Activated effector memory CD4-positive, alpha-beta T cell treated with Interleukin-2 at 50 U/mL for 16 hours (primary cell): ENCODE measurements at regions not wholly inside any gene's neighbourhood (a gene's known extent, or its start where the extent isn't known, plus 50 kb on each side); places are given as distances from the start of the nearest gene placed in this dataset.
"Not testable (repeated sequence)": the region's sequence is repeated elsewhere in the genome, so short reads cannot be mapped to it uniquely, and the experiment has no call there.

Source experiments
- DNase-seq: peaks from one replicate; pipeline ENCODE4 v3.0.0-alpha.2; 2020

DNA sequence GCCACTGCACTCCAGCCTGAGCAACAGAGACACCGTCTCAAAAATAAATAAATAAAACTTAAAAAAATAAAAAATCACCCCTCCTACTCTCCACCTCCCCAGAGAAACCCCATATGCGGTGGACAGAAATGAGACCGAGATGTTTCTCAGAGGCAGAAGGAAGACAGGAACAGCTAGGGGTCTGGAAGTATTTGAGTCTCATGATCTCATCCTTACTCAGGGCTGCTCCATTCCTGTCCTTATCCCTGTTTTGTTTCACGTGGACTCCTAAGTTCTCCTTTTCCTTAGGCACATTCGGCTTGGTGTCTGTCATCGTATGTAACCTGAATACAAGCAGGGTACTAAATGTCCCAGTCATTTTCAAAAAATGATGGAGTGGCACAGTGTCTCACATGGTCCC is 76.1 kb downstream of the C9orf50 start:
- no peak for DNase-seq

DNA sequence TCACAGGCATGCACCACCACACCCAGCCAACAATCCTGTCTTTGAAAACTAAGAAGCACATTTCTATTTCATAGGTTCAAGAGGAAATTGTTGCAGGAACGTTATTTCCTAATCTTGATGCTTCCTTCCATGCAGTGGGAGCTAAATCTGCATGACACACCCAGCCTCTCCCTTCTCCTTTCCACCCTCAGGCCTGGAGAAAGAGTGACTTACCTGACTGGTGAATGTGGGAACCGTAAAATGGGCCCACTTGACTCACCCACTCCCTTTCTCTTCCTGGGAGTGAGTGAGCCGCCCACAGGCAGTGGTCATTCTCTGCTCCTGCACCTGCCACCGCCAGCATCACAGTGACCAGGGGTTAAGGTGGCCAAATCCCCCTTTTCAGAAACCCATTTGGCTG is 78.2 kb downstream of the C9orf50 start:
- no peak for DNase-seq

DNA sequence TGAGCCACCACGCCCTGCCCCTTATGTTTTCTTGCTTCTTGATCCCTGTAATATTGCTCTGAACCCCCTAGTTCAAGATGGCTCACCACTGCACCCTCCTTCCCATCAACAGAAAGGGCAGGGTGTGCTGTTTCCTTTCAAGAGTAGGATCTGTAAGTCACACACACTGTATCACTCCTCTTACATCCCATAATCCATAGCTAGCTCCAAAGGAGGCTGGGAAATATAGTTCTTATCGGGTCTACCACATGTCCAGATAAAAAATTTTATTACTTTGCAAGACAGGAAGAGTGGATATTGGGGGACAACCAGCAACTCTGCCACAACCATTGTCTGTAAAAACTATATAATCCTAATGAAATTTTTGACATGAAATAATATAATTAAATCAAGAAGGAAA is 79.6 kb downstream of the C9orf50 start:
- DNase-seq, result no peak

DNA sequence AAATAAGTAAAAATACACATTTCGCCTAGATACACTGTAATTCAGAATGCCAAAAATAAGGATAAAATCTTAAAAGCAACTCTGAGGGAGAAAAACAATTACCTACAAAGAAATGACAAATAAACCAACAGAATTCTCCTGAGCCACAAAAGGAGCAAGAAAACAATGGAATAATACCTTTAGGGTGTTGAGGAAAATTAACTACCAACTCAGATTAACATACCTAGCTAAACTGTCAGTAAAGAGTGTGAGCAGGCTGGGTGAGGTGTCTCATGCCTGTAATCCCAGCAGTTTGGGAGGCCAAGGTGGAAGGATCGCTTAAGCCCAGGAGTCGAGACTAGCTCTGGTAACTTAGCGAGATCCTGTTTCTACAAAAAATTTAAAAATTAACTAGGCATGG is 81.5 kb downstream of the C9orf50 start:
- no peak for DNase-seq

DNA sequence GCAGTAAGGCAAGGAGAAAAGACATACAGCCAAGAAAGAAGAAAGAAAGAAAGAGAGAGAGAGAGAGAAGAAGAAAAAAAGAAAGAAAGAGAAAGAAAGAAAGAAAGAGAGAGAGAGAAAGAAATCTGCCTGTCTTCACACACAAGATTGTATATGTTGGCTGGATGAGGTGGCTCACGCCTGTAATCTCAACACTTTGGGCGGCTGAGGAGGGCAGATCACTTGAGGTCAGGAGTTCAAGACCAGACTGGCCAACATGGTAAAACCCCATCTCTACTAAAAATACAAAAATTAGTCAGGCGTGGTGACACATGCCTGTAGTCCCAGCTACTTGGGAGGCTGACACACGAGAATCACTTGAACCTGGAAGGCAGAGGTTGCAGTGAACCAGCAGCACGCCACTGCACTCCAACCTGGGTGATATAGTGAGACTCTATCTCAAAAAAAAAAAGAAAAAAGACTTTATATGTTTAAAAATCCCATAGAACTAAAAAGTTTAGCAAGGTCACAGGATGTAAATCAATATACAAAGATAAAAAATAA is 89.0 kb downstream of the C9orf50 start:
- not testable (repeated sequence) for DNase-seq

DNA sequence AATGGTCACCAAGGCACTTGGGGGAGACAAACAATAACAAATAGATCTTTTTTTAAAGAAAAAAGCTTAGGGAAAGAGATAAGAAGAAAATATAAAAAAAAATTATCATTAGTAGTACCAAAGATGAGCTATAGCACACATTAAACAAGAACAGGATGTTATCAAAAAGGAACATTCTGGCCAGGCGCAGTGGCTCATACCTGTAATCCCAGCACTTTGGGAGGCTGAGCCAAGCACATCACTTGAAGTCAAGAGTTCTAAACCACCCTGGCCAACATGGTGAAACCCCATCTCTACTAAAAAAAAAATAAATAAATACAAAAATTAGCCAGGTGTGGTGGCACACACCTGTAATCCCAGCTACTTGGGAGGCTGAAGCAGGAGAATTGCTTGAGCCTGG is 92.9 kb downstream of the C9orf50 start:
- not testable (repeated sequence) for DNase-seq

DNA sequence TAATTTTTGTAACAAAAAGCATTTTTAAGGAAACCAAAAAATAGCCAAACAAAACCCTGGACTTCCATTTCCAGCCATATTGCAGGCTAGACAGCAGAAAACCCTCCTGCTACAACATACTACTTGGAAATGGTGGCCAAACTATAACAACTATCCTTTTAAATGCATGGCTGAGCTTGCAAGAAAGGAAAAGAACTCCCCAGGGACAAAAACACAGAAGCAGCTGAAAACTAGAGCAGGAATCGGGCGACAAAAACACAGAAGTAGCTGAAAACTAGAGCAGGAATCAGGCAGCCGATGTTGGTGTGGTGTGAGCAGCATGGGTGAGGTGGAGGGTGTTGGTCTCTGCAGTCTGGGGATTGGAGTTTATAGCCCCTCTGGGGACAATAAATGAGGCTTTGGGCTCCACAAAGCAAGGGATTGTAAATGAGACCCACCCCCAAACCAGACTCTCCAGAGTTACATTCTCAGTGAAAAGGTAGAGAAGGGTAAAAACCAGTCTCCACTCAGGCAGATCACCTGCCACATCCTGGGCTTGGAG is 95.2 kb downstream of the C9orf50 start:
- no peak for DNase-seq

DNA sequence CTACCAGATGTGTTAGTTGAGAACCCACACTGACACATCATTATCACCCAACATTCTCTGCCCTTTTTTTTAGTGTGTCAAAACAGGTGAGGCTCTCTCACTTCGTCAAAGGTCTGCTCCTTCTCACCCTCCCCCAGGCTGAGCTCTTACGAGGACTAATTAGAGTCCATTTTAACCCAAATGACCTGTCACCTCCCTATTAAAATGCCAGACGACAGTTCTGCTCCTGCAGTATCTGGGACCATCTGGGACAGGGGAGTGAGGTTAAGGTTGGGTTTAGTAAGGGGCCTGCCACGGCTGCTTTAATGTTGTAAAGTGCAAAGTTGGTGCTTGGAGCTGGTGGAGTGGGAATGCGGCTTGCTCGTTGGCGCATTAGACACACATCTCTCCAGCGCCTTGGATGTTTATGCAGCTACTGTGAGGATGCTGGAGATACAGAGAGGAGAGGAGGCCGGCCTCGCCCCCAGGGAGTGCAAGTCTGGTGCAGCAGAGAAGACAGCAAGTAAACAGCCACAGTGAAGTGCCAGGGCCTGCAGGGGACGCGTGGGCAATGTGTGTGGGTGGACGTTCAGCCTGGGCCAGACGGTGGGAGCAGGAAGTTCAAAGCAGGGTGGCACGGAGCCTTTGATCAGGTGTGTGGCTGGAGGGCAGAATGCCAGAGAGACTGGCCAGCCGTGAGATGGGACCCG is 96.2 kb downstream of the C9orf50 start:
- DNase-seq, result no peak

DNA sequence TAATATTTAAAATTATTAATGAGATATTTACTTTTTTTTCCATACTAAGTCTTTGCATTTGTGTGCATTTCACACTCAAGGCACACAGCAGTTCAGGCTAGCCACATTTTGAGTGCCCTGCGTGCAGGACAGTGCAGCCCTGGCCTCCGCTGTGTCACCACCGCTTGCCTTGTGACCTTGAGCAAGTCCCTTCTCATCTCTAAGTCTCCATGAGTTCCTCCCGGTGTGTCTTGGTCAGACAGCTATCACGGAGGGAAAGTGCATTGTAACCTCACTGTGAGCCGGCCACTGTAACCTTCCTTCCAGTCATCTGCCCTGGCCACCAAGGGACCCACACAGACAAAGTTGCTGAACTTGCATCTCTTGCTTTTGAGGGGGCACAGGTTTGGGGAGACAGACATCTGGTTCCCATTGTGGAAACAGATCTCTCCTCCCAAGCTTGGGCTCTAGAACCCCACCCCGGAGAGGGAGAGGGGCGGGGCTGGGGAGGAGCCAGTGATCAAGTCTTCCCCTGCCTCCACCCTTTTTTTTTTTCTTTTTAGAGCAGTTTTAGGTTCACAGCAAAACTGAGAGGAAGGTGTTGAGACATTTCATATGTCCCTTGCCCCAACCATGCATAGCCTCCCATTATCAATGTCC is 96.8 kb downstream of the C9orf50 start:
- DNase-seq, result no peak

DNA sequence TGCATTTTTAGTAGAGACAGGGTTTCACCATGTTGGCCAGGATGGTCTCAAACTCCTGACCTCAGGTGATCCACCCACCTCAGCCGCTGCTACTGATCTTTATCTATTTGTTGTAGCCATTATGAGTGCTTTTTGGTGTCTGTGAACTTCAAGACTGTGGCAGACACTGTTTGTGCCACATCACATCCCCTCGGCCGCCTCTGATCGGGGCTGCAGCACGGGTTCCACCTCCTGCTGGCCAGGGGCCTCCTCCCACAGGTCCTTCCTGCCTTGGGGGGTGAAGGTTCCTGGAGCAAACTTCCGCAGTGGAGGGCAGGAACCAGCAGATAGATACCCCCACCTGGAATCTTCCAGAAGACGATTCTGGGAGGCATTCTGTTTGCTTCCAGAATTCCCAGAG is 98.5 kb downstream of the C9orf50 start:
- DNase-seq, result no peak

DNA sequence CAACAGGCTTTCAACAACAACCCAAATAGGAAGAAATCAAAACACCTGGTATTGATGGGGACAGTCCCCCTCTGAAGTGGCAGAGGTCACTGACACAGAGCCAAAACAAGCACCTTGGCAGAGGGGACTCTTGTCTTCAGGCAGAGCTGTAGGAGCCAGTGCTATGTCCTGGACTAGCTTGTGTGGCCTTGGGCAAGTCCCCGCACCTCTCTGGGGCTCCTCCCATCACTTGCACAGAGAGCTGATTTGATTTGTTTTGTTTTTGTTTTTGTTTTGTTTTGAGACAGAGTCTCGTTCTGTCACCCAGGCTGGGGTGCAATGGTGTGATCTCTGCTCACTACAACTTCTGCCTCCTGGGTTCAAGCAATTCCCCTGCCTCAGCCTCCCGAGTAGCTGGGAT is 100.8 kb downstream of the C9orf50 start:
- no peak for DNase-seq

DNA sequence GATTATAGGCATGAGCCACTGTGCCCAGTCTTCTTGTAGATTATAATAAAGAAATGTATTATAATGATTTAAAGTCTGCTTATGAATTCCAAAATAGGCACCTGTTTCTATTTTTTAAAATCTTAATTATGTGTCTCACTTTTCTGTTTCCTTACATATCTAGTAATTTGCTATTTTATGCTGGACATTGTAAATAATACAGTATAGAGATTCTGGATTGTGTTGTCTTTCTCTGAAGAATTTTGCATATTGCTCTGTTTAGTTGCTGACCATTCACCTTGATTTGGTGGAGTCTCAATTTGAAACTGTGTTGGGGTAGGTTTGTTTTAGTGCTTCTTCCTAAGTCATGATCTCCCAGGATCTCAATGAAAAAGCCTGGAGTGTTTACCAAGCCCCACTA is 102.8 kb downstream of the C9orf50 start:
- DNase-seq, result no peak

DNA sequence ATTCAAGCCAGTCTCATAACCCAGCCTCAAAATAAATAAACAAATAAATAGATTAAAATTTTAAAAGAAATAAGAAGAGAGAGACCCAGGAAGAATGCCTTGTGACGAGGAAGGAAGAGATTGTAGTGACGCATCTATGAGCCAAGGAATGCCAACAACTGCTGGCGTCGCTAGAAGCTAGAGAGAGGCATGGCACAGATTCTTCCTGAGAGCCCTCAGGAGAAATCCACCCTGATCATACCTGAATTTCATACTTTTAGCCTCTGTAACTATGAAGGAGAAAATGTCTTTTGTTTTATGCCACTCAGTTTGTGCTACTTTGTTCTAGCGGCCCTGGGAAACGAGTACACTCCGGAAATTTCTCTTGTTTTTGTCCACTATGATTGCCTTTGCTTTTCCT is 103.9 kb downstream of the C9orf50 start:
- no peak for DNase-seq

DNA sequence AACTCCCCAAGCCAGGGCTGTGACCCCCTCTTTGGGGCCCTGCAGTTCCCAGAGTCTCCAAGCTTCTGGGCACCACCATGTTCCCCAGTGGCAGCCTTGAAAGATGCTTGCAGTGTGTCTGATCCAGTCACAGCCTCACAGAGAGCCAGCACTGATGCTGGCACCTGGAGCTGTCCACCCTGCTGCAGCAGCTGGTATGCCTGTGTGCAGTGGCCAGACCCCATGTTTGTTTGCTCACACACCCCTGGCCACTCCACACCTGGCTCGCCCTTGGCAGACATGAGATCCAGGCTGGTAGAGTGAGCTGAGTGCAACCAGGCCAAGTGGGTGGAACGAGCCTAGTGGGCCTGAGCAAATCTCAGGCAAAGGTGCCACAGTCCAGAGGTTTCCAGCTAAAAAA is 106.0 kb downstream of the C9orf50 start:
- no peak for DNase-seq

DNA sequence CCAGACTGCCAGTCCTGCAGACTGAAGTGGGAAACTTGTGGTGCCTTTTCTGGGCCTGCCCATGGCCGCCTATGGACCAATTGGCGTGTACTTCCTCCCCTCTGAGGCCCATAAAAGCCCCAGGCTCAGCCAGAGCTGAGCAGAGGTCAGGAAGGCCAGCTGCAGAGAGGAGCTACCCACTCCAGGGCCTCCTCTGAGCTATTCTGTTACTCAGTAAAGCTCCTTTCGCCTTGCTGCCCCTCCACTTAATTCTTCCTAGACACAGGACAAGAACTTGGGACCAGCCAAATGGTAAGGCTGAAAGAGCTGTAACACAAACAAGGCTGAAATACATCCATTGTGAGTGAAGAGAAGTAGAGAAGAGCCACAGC is 106.4 kb downstream of the C9orf50 start:
- no peak for DNase-seq

DNA sequence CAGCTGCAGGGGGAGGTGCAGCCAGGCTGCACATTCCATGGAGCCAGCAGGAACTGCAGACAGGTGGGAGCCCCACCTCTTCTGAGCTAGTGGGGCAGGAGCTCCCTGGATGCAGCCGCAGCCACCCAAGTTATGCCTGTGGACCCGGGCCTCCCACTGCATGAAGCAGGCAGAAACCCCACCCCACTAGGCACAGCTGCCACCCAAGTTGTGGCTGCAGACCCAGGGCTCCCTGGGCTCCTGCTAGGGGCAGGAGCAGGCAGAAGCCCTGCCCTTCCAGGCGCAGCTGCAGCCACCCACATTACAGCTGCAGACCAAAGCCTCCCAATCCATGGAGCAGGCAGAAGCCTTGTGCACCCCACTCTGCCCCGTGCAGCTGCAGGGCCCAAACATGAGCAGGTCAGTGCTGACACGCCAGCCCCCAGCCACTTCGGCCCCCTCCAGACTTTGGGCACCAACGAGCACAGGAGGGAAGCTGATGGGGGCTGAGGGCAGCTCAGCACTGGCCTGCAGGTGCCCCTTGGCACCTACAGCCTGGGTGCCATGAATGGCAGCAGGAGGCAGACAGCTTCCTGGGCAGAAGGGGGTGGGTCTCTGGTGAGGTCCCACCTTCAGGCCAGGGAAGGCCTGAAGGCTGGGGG is 106.9 kb downstream of the C9orf50 start:
- no peak for DNase-seq

DNA sequence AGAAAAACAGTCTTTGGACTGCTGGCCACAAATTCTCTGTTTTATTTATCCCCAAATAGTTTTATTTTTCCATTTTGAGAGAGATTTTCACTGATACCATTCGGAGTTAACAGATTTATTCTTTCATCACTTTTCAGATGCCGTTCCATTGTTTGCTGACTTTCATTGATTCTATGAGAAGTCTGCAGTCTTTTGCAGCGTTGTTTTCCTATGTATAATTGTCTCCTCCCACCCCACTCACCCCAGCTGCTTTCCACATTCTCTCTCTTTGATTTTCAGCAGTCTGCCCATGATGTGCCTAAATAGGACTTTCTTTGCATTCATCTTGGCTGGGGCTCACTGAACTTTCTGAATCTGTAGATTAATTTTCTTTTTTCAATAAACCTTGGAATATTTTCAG is 107.6 kb downstream of the C9orf50 start:
- no peak for DNase-seq

DNA sequence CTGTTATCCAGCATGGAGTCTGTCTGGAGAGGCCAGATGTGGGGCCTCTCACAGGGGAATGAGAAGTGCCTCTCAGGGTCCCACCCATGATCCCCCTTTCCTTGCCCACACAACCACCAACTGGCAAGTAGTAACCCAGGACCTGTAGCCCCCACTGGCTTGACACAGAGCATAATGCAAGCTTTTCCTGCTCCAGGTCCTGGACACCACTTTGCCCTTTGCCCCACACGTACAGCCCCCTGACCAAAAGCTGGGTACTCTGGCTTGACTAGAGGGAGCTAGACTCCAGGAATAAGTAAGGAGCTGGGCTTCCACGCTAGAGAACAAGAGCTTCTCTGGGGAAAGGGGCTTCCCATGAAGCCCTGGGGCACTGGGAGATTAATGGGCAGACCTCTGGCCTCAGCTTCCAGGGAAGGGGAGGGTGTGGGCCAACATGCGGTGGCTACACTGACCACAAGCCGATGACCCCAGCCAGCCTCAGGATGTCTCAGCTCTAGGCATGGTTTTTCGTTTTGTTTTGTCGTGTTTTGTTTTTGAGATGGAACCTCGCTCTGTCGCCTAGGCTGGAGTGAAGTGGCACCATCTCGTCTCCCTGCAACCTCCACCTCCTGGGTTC is 109.5 kb downstream of the C9orf50 start:
- DNase-seq, result no peak

DNA sequence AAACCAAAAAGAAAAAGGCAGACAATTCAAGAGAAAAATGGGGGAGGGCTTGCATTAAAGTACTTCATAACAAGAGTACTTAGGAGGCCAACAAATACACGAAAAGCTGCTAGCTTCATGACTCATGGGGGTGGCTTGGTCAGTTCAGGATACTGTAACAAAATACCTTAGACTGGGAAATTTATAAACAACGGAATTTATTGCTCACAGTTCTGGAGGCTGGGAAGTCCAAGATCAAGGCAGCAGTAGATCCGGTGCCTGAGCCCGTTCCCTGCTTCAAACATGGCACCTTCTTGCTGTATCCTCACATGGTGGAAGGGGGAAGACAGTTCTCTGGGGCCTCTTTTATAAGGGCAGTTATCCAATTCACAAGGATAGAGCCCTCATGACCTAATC is 111.4 kb downstream of the C9orf50 start:
- no peak for DNase-seq

DNA sequence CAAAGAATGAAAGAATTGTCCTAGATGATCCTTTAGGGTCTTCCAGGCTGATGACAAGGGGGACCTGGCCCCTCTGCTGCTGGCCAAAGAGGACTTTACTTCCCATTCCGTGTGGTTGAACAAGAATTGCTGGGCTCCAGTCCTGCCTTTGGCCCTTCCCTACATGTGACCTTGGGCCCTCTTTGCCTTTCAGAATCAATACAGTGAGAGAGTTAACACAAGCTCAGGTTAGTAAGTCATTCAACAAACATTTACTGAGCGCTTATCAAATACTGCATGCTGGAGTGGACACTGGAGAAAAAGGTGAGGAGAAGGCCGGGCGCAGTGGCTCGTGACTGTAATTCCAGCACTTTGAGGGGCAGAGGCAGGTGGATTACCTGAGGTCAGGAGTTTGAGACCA is 113.1 kb downstream of the C9orf50 start:
- DNase-seq, result no peak

DNA sequence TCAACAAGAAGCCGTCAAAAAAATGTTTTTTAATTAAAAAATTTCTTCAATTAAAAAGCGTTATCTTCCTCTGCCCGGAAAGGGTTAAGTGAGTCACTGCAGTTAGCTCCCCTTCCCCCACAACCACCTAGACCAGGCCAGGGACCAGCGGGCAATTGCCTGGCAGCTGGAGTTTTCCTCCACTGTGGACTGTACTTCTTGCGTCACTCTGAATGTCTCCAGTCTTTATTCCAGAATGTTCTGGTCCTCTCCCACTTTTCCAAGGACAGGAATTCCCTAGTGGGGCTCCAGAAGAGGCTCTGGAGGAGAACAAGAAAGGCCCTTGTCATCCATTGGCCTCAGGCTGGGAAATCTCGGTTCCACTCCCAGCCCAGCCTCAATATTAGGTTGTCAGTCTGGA is 114.0 kb downstream of the C9orf50 start:
- no peak for DNase-seq

DNA sequence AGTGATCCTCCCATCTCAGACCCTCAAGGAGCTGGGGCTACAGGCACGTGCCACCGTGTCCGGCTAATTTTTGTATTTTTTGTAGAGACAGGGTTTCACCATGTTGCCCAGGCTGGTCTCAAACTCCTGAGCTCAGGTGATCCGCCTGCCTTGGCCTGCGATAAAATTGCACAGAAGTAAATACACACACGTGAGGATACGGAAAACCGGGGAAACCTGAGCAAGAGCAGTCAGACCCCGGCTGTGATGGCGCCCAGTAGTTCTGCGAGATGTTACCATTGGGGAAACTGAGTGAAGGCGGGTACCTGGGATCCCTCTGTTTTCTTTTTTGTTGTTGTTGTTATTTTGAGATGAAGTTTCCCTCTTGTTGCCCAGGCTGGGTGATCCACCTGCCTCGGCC is 114.9 kb downstream of the C9orf50 start:
- DNase-seq, result no peak

DNA sequence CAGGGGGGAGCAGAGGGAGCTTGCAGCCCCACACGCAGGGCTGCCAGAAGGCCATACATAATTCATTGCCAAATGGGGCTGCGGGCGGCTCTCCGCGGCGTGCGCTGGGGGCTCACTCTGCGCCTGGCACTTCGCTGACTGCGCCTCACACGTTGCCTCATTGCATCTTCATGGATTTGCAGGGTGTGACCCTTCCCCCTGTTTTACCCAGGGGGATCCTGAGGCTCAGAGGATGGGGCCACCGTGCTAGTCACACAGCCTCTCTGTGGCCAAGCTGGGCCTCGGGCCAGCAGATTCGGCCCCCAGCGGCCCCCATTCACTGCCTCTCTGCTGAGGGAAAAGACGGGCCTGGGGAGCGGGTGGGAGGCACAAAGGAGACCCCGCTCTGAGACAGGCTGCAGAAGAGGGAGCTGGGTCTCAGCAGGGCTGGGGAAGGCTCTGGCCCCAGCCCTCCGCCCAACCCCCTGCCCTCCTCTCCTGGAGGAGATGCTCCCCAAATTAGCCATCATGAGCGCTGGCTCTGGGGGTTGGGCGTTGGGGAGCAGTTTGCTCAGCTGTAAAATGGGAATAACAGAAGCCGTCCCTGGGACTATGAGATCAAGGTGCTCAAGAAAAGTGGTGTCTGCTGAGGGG is 115.5 kb downstream of the C9orf50 start:
- no peak for DNase-seq
